HFFc6 (cell line): ENCODE measurements at regions not wholly inside any gene's neighbourhood (a gene's known extent, or its start where the extent isn't known, plus 50 kb on each side); places are given as distances from the start of the nearest gene placed in this dataset.
"Not testable (repeated sequence)": the region's sequence is repeated elsewhere in the genome, so short reads cannot be mapped to it uniquely, and the experiment has no call there.

Experiments
- DNase-seq: peaks from one replicate; pipeline ENCODE4 v3.0.0-alpha.2; 2018
- H3K27ac Mint-ChIP-seq: 2 replicates; pipeline ENCODE4 v1.8.0; 2020; ENCODE audit warnings: mild to moderate bottlenecking, mixed read lengths
- H3K27me3 Mint-ChIP-seq: 2 replicates; pipeline ENCODE4 v1.8.0; 2021; ENCODE audit warnings: mild to moderate bottlenecking, moderate library complexity, mixed read lengths; ENCODE audit not compliant: insufficient read depth
- H3K36me3 Mint-ChIP-seq: 2 replicates; pipeline ENCODE4 v1.8.0; 2021; ENCODE audit warnings: low read depth, mixed read lengths
- H3K4me1 Mint-ChIP-seq: 2 replicates; pipeline ENCODE4 v1.8.0; 2020; ENCODE audit warnings: low read depth, mixed read lengths
- H3K4me3 Mint-ChIP-seq: 2 replicates; pipeline ENCODE4 v1.8.0; 2020; ENCODE audit warnings: mild to moderate bottlenecking, moderate library complexity, mixed read lengths
- H3K9me3 Mint-ChIP-seq: 2 replicates; pipeline ENCODE4 v1.8.0; 2020; ENCODE audit warnings: mild to moderate bottlenecking, mixed read lengths
- TF ChIP-seq, protein P1 (sequence below): fragments of 200-600 bp; sonication (generic); IDR thresholded peaks from 2 replicates; pipeline ENCODE4 v1.5.0; 2021; ENCODE audit warnings: antibody characterized with exemption, mild to moderate bottlenecking

DNA sequence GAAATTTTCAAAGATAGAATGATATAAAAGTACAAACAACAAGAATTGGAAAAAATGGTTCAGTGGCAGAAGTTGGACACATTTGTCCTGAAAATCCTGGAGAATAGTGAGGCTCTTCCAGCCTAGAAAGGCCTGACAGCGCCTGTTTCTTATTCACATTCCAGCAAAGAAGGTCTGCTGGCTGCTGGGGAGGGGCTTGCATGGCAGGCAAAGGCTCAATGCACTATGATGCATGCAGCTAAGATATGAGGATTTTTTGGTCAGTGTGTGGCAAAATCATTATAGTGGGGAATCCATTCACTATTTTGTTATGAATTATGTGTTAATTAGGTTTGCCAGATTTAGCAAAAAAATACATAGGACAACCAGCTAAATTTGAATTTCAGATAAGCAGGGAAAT, 243.9 kb upstream of the SLC30A5 start:
- TF ChIP-seq, protein P1, sequence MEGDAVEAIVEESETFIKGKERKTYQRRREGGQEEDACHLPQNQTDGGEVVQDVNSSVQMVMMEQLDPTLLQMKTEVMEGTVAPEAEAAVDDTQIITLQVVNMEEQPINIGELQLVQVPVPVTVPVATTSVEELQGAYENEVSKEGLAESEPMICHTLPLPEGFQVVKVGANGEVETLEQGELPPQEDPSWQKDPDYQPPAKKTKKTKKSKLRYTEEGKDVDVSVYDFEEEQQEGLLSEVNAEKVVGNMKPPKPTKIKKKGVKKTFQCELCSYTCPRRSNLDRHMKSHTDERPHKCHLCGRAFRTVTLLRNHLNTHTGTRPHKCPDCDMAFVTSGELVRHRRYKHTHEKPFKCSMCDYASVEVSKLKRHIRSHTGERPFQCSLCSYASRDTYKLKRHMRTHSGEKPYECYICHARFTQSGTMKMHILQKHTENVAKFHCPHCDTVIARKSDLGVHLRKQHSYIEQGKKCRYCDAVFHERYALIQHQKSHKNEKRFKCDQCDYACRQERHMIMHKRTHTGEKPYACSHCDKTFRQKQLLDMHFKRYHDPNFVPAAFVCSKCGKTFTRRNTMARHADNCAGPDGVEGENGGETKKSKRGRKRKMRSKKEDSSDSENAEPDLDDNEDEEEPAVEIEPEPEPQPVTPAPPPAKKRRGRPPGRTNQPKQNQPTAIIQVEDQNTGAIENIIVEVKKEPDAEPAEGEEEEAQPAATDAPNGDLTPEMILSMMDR, result no peak
- Mint-ChIP-seq H3K27ac (no peak overlapping the region), H3K27me3 (peaks cover 3% of the 10 kb centered on the region; the same call in 1 of the 2 replicates)

GRCh38 chr5:68861099-68861498, 232.7 kb upstream of the SLC30A5 start:
- Mint-ChIP-seq H3K27me3 (peaks cover 1% of the 10 kb centered on the region; the same call in 1 of the 2 replicates), H3K9me3 (peaks cover 16% of the 10 kb centered on the region; the same call in 1 of the 2 replicates), H3K36me3 (no peaks in the 10 kb centered on the region; the same call in 1 of the 2 replicates), H3K27ac (no peak overlapping the region), H3K4me3 (no peak overlapping the region), H3K4me1 (no peaks in the 10 kb centered on the region)
- TF ChIP-seq, protein P1, result no peak
- DNase-seq, result no peak

More for the DNA sequence above, 243.9 kb upstream of the SLC30A5 start:
- H3K9me3 Mint-ChIP-seq, result no peaks in the 10 kb centered on the region; the same call in 1 of the 2 replicates
- peaks cover 8% of the 10 kb centered on the region; the same call in 1 of the 2 replicates for H3K4me1 Mint-ChIP-seq
- no peak for DNase-seq
- no peaks in the 10 kb centered on the region for H3K36me3 Mint-ChIP-seq
- no peak overlapping the region for H3K4me3 Mint-ChIP-seq

DNA sequence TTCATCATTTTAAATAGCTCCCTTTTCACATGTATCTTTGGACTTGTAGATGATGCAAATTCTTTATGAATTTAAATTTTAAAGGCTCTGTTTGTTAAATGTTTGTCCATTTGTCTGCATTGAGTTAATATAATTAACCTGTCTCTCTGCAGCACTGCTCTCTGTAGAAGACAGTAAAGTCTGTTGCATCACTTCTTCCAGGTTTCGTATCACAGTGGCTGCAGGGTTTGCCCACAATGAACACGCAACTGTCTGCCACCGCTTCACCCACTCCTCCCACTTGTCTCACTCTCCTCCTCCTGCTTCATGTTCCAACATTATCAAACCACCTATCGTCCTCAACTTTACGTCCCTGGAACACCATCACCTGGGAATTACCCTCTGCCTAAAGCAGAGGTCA, 231.3 kb upstream of the SLC30A5 start:
- Mint-ChIP-seq H3K9me3 (peaks cover 21% of the 10 kb centered on the region), H3K27me3 (peaks cover 1% of the 10 kb centered on the region), H3K27ac (no peak overlapping the region), H3K36me3 (no peaks in the 10 kb centered on the region; the same call in 1 of the 2 replicates), H3K4me1 (no peaks in the 10 kb centered on the region), H3K4me3 (no peak overlapping the region)
- no peak for DNase-seq
- TF ChIP-seq, protein P1, result no peak

DNA sequence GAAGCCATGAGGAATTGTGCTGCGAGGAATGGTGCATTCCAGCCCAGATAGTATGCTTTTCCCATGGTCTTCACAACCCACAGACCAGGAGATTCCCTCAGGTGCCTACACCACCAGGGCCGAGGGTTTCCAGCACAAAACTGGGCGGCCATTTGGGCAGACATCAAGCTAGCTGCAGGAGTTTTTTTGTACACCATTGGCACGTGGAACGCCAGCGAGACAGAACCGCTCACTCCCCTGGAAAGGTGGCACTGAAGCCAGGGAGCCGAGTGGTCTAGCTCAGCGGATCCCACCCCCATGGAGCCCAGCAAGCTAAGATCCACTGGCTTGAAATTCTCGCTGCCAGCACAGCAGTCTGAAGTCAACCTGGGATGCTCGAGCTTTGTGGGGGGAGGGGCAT, 228.6 kb upstream of the SLC30A5 start:
- not testable (repeated sequence) for H3K36me3 Mint-ChIP-seq, H3K27ac Mint-ChIP-seq, H3K4me1 Mint-ChIP-seq, H3K27me3 Mint-ChIP-seq, DNase-seq, H3K4me3 Mint-ChIP-seq
- peaks cover 21% of the 10 kb centered on the region for H3K9me3 Mint-ChIP-seq

DNA sequence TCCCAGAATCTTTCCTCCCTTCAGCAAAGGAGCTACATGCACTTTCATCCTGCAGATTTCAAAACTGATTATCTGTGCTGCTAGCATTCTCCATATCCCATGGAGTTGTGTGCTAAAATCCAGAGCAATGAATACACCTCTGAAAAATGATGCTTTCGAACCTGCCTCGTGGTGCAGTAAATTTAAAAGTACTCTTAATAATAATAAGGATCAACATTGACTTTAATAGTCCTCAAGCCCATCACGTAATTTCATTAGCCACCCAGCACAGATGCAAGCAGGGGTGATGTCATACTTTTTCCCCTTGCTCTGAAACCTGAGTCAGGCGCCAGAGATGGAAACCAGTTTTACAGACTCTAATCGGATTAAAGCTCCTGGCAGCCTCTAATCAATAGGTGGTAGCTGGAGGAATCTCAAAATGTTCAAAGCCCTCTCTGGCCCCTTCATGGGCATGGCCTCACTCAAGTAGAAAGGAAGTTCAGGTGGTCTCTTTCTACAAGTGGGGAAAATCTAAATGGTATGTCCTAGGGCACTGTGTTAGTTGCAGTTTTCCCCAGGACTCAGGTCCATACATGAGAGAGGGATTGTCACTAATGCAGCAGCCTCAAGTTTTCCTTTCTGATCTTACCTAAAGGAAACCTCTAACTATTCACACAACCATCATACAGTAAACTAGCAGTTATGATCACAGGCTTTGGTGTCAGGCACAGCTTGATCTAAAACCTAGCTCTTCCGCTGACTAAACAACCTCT, 221.6 kb upstream of the SLC30A5 start:
- no peaks in the 10 kb centered on the region for H3K4me1 Mint-ChIP-seq
- TF ChIP-seq, protein P1, result no peak
- H3K36me3 Mint-ChIP-seq, result no peaks in the 10 kb centered on the region
- DNase-seq, result no peak
- H3K9me3 Mint-ChIP-seq, result no peaks in the 10 kb centered on the region; the same call in 1 of the 2 replicates
- peaks cover 4% of the 10 kb centered on the region for H3K27me3 Mint-ChIP-seq
- no peak overlapping the region for H3K4me3 Mint-ChIP-seq
- no peak overlapping the region for H3K27ac Mint-ChIP-seq

- Mint-ChIP-seq H3K27ac (no peak overlapping the region), H3K27me3 (peaks cover 4% of the 10 kb centered on the region), H3K4me1 (no peaks in the 10 kb centered on the region), H3K9me3 (no peaks in the 10 kb centered on the region), H3K4me3 (no peak overlapping the region), H3K36me3 (no peaks in the 10 kb centered on the region)
- DNase-seq, result no peak
- TF ChIP-seq, protein P1, result no peak
Observed at GRCh38 chr5:68873198-68873597, 220.6 kb upstream of the SLC30A5 start.
